ENCODE measurements at regions not wholly inside any gene's neighbourhood (a gene's known extent, or its start where the extent isn't known, plus 50 kb on each side); places are given as distances from the start of the nearest gene placed in this dataset.

GRCh38 chr4:107366016-107366735 lies 330.1 kb upstream of the DKK2 start:
- TF ChIP-seq, protein P1, sequence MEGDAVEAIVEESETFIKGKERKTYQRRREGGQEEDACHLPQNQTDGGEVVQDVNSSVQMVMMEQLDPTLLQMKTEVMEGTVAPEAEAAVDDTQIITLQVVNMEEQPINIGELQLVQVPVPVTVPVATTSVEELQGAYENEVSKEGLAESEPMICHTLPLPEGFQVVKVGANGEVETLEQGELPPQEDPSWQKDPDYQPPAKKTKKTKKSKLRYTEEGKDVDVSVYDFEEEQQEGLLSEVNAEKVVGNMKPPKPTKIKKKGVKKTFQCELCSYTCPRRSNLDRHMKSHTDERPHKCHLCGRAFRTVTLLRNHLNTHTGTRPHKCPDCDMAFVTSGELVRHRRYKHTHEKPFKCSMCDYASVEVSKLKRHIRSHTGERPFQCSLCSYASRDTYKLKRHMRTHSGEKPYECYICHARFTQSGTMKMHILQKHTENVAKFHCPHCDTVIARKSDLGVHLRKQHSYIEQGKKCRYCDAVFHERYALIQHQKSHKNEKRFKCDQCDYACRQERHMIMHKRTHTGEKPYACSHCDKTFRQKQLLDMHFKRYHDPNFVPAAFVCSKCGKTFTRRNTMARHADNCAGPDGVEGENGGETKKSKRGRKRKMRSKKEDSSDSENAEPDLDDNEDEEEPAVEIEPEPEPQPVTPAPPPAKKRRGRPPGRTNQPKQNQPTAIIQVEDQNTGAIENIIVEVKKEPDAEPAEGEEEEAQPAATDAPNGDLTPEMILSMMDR (IDR thresholded peaks at IDR 0.05) = no peak
- no peak for TF ChIP-seq POLR2AphosphoS5 (IDR thresholded peaks at IDR 0.05)

All from prostate gland (tissue), 2 donors.